ENCODE measurements at regions not wholly inside any gene's neighbourhood (a gene's known extent, or its start where the extent isn't known, plus 50 kb on each side); places are given as distances from the start of the nearest gene placed in this dataset.
"Not testable (repeated sequence)": the region's sequence is repeated elsewhere in the genome, so short reads cannot be mapped to it uniquely, and the experiment has no call there.

DNA sequence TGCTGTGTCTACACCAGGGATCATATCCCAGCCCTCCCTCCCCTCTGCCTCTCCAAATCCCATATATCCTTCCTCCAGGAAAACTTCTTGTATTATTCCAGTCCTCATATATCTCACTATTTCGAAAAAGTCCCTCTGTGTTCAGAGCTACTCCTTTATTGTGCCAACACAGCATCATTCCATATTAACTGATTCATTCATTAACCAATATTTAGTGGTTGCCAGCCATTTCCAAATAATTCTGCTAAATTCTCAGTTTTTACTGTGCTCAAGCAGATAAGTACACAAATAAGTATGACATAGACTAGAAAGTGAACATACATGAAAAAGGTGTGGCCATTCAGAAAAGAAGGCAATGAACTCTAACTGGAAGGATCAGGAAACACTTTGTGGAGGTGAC lies 241.6 kb upstream of the DUSP10 start:
- no peak overlapping the region for H3K4me3 ChIP-seq (ENCODE audit: low read depth, low read length)
- TF ChIP-seq CTCF (IDR thresholded peaks at IDR 0.05; ENCODE audit: control insufficient read depth, extremely low read depth, insufficient read depth), result no peak
- no peak for DNase-seq (ENCODE audit: low read depth)

- no peak overlapping the region for H3K4me3 ChIP-seq (ENCODE audit: low read depth, low read length)
- DNase-seq (ENCODE audit: low read depth), result no peak
- TF ChIP-seq CTCF (IDR thresholded peaks at IDR 0.05; ENCODE audit: control insufficient read depth, extremely low read depth, insufficient read depth), result no peak
Observed at GRCh38 chr1:221981461-221981860, 239.6 kb upstream of the DUSP10 start.

DNA sequence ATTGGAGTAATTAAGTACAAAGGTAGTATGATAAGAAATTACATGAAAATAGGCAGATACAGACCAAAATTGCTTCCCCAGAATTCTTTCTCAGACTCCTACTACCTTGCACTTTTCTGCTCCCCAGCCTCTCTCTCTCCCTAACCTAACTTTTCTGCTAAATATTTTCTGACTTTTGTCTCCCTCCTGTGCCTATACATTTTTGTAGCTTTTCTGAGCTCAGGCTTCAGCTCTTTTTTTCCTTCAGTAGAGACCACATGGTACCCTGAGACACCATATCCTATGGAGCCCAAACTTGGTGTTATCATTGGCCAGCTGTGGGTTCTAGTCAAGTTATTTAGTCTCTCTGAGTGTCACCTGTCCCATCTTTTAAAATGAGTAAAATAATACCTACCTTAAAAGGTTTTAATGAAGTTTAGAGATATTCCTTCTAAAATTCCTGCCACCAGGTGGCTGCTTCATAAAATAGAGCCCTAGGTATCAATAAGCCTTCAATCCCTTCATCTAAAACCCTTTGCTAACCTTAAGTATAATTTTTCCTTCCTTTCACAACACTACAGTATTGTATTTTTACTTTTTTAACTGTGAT lies 237.6 kb upstream of the DUSP10 start:
- TF ChIP-seq CTCF (IDR thresholded peaks at IDR 0.05; ENCODE audit: control insufficient read depth, extremely low read depth, insufficient read depth), result peak; percentile 25; the same call in 1 of the 2 replicates

GRCh38 chr1:221978631-221979334 lies 236.9 kb upstream of the DUSP10 start:
- not testable (repeated sequence) for H3K4me3 ChIP-seq (ENCODE audit: low read depth, low read length); DNase-seq (ENCODE audit: low read depth)

More for the DNA sequence above, 237.6 kb upstream of the DUSP10 start:
- H3K4me3 ChIP-seq (ENCODE audit: low read depth, low read length), result no peak overlapping the region
- no peak for DNase-seq (ENCODE audit: low read depth)

- H3K4me3 ChIP-seq (ENCODE audit: low read depth, low read length); DNase-seq (ENCODE audit: low read depth): not testable (repeated sequence)
Observed at GRCh38 chr1:221973787-221974186, 231.9 kb upstream of the DUSP10 start.

- no peak for DNase-seq (ENCODE audit: low read depth)
- TF ChIP-seq CTCF (IDR thresholded peaks at IDR 0.05; ENCODE audit: control insufficient read depth, extremely low read depth, insufficient read depth), result no peak
- no peak overlapping the region for H3K4me3 ChIP-seq (ENCODE audit: low read depth, low read length)
Observed at GRCh38 chr1:221972276-221973235, 230.7 kb upstream of the DUSP10 start.

DNA sequence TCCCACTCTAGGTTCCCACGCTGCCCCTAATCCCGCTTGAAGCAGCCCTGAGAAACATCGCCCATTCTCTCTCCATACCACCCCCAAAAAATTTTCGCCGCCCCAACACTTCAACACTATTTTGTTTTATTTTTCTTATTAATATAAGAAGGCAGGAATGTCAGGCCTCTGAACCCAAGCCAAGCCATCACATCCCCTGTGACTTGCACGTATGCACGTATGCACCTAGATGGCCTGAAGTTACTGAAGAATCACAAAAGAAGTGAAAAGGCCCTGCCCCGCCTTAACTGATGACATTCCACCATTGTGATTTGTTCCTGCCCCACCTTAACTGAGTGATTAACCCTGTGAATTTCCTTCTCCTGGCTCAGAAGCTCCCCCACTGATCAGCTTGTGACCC lies 229.1 kb upstream of the DUSP10 start:
- not testable (repeated sequence) for H3K4me3 ChIP-seq (ENCODE audit: low read depth, low read length); DNase-seq (ENCODE audit: low read depth)

DNA sequence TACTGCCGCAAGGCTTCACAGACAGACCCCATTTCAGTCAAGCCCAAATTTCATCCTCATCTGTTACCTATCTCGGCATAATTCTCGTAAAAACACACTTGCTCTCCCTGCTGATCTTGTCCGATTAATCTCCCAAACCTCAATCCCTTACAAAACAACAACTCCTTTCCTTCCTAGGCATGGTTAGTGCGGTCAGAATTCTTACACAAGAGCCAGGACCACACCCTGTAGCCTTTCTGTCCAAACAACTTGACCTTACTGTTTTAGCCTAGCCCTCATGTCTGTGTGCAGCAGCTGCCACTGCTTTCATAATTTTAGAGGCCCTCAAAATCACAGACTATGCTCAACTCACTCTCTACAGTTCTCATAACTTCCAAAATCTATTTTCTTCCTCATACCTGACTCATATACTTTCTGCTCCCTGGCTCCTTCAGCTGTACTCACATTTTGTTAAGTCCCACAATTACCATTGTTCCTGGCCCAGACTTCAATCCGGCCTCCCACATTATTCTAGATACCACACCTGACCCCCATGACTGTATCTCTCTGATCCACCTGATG lies 227.5 kb upstream of the DUSP10 start:
- not testable (repeated sequence) for DNase-seq (ENCODE audit: low read depth); H3K4me3 ChIP-seq (ENCODE audit: low read depth, low read length)

GRCh38 chr1:221967538-221967937 lies 225.6 kb upstream of the DUSP10 start:
- not testable (repeated sequence) for H3K4me3 ChIP-seq (ENCODE audit: low read depth, low read length); DNase-seq (ENCODE audit: low read depth)

DNA sequence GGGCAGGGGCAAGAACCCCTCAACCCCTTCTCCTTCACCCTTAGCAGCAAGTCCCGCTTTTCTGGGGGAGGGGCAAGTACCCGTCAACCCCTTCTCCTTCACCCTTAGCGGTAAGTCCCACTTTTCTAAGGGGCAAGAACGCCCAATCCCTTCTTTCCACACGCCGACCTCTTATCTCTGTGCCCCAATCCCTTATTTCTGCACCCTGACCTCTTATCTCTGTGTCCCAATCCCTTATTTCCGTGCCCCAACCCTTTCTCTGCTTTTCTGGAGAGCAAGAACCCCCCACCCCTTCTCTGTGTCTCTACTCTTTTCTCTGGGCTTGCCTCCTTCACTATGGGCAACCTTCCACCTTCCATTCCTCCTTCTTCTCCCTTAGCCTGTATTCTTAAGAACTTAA lies 225.0 kb upstream of the DUSP10 start:
- not testable (repeated sequence) for H3K4me3 ChIP-seq (ENCODE audit: low read depth, low read length); DNase-seq (ENCODE audit: low read depth)

DNA sequence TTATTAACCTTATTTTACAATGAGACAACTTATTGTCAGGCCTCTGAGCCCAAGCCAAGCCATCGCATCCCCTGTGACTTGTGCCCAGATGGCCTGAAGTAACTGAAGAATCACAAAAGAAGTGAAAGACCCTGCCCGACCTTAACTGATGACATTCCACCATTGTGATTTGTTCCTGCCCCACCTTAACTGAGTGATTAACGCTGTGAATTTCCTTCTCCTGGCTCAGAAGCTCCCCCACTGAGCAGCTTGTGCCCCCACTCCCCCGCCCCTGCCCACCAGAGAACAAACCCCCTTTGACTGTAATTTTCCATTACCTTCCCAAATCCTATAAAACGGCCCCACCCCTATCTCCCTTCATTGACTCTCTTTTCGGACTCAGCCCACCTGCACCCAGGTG lies 224.0 kb upstream of the DUSP10 start:
- not testable (repeated sequence) for H3K4me3 ChIP-seq (ENCODE audit: low read depth, low read length); DNase-seq (ENCODE audit: low read depth)
